DND-41 (cell line): ENCODE measurements at regions not wholly inside any gene's neighbourhood (a gene's known extent, or its start where the extent isn't known, plus 50 kb on each side); places are given as distances from the start of the nearest gene placed in this dataset.

Experiments used
- CTCF ChIP-seq: IDR thresholded peaks from 2 replicates; pipeline ENCODE4 v1.5.1; 2012; ENCODE audit warnings: borderline replicate concordance, low read length, moderate library complexity, mild to moderate bottlenecking; ENCODE audit not compliant: poor library complexity, severe bottlenecking; ENCODE audit errors: extremely low read depth
- EZH2 ChIP-seq: IDR thresholded peaks from 3 replicates; pipeline ENCODE4 v1.6.1; 2012; ENCODE audit warnings: borderline replicate concordance, low read depth, mild to moderate bottlenecking, moderate library complexity, low read length, inconsistent platforms; ENCODE audit not compliant: severe bottlenecking

DNA sequence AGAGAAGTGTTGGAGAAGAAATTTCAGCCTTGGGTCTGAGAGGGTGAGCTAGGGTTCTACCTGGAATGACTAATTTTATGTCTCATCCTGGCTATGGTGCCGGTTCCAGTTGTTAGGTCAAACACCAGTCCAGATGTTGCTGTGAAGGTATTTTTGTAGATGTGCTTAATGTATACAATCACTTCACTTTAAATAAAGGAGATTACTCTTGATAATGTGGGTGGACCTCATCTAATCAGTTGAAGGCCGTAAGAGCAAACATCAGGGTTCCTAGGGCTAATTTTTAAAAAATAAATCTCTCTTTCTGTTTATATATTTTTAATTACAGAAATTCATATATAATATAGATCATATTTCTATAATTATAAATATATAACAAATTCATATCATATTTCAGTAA lies 90.5 kb upstream of the GDNF start:
- TF ChIP-seq CTCF (no peak), EZH2 (no peak)
